GF-D8 (cell line): ENCODE measurements at regions not wholly inside any gene's neighbourhood (a gene's known extent, or its start where the extent isn't known, plus 50 kb on each side); places are given as distances from the start of the nearest gene placed in this dataset.

Source experiments
- DNase-seq: peaks from one replicate; lab custom pipeline; 2025; lab: John Stamatoyannopoulos, UW

- DNase-seq = no peak
Observed at GRCh38 chr16:11474617-11475291, 112.0 kb downstream of the LITAF start.

DNA sequence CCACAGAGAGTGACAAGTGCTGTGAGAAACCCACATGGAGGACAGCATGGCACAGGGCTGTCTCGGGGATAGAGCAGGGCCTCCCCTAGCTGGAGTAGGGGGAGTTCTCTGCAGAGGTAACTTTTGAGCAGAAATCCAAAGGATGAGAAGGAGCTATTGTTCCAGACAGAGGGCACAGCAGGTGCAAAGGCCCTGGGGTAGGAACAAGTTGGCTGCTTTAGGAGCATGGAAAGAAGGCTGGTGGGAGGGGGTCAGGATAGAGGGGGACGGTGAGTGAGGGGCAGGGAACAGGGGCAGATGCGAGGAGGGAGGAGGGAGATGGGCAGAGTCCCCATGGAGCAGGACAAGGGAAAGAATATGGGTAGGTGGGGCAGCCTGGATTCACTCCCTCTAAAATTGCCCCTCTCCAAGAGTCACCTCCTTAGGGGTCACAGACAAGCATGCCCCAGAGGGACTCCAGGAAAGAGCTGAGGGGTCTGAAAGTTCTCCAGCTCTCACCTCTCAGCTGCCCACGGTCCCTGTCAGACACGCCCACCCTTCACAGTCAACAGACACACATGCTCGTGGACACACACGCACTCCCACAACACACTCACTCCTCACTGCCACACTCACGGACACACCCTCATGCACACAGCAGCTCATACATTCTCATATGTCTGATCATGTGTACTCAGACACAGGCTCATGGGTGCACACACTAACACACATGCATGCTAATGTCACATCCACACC, 110.7 kb downstream of the LITAF start:
- no peak for DNase-seq

GRCh38 chr16:11476676-11477075, 110.0 kb downstream of the LITAF start:
- no peak for DNase-seq

GRCh38 chr16:11478431-11479119, 108.1 kb downstream of the LITAF start:
- no peak for DNase-seq

DNA sequence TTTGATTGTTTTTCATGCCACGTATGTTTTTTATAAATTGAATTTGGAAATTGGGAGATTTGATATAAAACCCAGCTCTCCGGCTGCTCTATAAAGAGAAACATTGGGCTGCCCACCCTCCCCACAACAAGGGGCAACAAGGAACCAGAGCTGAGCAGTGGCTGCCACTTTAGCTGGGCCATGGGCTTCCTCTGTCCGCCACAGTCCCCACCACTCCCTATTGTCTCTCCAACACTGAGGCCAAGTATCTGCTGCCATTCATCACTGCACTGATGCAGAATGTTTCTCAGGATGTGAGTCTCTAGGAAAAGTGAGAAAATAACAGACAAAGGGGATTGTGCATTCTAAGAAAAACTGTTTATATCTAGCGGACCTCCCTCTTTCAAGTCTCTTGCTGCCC, 106.8 kb downstream of the LITAF start:
- no peak for DNase-seq

GRCh38 chr16:11480634-11481033, 106.1 kb downstream of the LITAF start:
- no peak for DNase-seq

DNA sequence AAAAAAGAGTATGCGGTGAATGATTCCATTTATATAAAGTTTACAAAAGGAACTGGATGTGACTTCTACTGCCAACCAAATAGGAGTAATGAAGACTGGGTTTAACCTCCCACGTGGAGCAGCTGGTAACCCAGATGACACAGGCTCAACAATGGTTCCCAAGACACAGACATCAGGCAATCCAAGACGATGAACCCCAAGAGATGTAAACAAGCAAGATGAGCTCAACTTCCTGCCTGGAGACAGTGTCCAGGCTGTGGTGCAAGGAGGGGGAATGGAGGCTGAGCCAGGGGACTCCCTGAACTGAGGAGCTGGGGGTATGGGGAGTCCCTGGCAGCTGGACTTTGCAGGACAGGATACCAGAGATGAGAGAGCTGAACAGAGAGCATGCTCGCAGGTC, 104.7 kb downstream of the LITAF start:
- DNase-seq = no peak

- DNase-seq = no peak
Observed at GRCh38 chr16:11482946-11483748, 103.6 kb downstream of the LITAF start.

DNA sequence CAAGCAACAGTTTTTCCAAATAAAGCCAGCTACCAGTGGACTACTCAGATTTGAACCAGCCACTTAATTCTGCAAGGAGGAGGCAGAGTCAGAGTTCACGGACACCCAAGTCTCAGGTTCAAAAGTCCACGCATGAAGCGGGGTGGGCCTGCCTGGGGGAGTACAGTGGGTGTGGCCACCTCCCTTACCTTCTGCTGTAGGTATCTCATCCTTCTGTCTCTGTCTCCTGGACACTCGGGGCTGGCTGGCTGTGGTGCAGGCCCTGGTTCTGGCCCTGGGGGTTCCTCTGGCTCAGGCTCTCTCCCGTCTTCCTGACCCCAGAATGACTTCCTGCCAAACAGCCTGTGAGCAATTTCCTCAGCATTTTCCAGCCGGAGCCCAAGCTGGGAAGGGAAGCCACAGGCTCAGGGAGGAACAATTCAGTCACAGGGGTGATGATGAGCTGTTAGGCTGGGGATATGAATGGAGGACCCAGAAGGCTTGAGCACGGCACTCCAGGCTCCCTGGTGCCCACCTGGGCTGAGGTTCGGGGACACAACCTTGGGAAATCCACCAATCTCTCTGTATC, 101.9 kb downstream of the LITAF start:
- no peak for DNase-seq

DNA sequence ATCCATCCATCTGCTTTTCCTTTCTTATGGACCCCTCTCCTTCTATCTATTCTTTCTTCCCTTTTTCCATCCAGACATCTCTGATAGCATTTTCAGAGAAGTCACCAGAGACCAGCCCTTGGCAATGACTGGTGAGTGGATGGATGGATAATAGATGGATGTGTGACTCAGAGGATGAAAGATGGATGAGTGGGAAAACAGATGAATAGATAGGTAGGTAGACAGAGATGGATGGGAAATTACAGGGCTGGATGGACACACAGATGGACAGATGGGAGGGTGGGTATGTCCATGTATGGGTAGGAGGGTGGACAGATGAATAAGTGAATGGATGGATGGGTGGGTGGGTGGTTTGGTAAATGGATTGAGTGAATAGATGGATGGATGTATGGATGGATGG, 101.0 kb downstream of the LITAF start:
- no peak for DNase-seq

DNA sequence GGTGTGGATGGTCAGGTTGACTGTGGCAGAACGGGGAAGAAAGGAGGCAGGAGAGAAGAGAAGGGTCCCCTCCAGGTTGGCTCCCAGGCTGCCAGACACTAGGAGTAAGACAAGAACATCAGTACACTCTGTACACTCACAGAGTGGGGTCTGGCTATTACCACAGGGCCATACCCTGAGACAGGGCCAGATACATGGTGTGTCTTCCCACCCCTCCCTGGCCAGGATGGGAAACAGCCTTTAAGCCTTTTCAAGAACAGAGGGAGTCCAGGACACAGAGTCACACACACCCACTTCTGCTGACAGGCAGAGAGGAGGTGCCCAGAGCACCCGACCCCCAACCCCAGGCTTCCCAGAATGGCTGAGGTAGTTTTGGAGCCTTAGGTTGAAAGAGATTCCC, 99.4 kb downstream of the LITAF start:
- DNase-seq = no peak

GRCh38 chr16:11488304-11488703, 98.4 kb downstream of the LITAF start:
- no peak for DNase-seq

DNA sequence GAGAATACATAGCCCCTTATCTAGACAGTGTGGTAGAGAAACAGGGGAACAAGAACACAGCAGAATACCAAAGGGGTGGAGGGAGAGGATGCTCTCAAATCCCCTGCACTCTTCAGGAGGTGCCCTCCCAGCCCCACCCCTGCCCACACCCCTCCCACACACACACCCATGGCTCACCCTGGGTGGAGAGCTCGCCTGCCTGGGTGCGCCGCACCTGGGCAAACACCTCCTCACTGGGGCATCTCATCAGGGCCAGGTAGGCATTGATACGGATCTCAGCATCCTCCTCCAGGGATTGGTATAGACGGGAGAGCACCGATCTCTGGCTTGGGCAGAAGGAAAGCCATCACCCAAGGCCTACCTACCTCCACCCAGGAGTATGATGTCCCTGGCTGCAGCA, 95.2 kb downstream of the LITAF start:
- no peak for DNase-seq

- DNase-seq = no peak
Observed at GRCh38 chr16:11492808-11493530, 93.8 kb downstream of the LITAF start.

- no peak for DNase-seq
Observed at GRCh38 chr16:11493531-11493929, 93.2 kb downstream of the LITAF start.

DNA sequence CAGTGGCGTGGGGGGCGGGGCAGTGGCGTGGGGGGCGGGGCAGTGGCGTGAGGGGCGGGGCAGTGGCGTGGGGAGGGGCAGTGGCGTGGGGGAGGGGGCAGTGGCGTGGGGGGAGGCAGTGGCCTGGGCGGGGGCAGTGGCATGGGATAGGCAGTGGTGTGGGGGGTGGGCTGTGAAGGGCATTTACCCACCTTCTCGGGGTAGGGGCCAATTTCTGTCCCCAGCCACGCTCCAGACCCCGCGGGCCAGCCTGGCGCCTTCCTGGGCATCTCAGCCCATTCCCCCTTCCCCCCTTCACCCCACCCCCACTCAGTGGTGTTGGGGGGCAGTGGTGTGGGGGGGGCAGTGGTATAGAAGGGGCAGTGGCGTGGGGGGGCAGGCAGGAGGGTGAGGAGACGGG, 92.7 kb downstream of the LITAF start:
- DNase-seq = no peak

DNA sequence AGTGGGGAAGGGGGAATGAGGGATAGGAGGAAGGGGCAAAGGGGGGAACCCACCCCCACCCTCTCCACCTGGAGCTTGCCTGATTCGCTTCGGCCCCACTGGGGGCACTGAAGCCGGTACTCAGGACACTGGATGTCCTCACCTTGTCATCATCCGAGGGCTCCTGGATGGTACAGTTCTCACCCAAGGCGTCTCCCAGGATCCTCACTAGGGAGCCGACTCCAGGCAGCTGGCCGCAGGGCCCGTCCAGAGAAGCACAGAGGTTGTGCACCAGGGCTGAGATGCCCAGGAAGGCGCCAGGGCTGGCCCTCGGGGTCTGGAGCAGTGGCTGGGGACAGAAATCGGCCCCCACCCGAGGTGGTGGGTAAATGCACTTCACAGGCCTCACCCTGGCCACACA, 92.3 kb downstream of the LITAF start:
- no peak for DNase-seq

DNA sequence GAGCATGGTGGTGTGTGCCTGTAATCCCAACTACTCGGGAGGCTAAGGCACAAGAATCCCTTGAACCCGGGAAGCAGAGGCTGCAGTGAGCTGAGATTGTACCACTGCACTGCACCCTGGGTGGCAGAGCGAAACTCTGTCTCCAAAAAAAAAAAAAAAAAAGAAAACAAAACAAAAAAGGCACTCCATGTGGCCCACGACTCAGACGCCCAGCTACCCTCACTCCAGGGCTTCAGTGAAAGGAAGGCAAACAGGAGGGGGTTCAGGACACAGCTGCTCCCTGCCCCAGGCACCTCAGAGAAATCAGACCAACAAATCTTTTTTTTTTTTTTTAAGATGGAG, 91.7 kb downstream of the LITAF start:
- no peak for DNase-seq
